Hepatocyte (in vitro differentiated cells): ENCODE measurements at regions not wholly inside any gene's neighbourhood (a gene's known extent, or its start where the extent isn't known, plus 50 kb on each side); places are given as distances from the start of the nearest gene placed in this dataset.

Experiments used
- EZH2 ChIP-seq: fragments of 200-600 bp; sonication (generic); IDR thresholded peaks from 2 replicates; pipeline ENCODE4 v1.6.1; 2016; ENCODE audit warnings: antibody characterized with exemption, mild to moderate bottlenecking, borderline replicate concordance
- TF ChIP-seq, protein P1 (sequence below): fragments of 200-600 bp; sonication (generic); IDR thresholded peaks from 2 replicates; pipeline ENCODE4 v1.5.1; 2016; ENCODE audit warnings: antibody characterized with exemption, mild to moderate bottlenecking; ENCODE audit not compliant: poor library complexity

DNA sequence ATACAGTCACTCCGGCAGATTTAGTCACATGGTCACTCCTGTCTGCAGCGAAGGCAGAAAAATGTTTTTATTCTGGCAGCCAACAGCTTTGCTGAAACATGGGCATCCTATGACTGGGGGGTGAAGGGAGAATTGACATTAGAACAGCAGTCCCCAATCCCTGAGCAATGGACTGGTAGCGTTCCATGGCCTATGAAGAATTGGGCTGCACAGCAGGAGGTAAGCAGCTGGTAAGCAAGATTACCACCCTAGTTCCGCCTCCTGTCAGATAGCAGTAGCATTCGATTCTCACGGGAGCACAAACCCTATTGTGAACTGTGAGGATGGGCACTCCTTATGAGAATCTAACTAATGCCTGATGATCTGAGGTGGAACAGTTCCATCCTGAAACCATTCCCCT is 93.1 kb upstream of the FTMT start:
- TF ChIP-seq, protein P1, sequence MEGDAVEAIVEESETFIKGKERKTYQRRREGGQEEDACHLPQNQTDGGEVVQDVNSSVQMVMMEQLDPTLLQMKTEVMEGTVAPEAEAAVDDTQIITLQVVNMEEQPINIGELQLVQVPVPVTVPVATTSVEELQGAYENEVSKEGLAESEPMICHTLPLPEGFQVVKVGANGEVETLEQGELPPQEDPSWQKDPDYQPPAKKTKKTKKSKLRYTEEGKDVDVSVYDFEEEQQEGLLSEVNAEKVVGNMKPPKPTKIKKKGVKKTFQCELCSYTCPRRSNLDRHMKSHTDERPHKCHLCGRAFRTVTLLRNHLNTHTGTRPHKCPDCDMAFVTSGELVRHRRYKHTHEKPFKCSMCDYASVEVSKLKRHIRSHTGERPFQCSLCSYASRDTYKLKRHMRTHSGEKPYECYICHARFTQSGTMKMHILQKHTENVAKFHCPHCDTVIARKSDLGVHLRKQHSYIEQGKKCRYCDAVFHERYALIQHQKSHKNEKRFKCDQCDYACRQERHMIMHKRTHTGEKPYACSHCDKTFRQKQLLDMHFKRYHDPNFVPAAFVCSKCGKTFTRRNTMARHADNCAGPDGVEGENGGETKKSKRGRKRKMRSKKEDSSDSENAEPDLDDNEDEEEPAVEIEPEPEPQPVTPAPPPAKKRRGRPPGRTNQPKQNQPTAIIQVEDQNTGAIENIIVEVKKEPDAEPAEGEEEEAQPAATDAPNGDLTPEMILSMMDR = no peak
- TF ChIP-seq EZH2 = no peak
